ENCODE measurements at regions not wholly inside any gene's neighbourhood (a gene's known extent, or its start where the extent isn't known, plus 50 kb on each side); places are given as distances from the start of the nearest gene placed in this dataset.
A peak's percentile ranks its signal among the peaks of the same experiment; 100 is the strongest.
"Not testable (repeated sequence)": the region's sequence is repeated elsewhere in the genome, so short reads cannot be mapped to it uniquely, and the experiment has no call there.

DNA sequence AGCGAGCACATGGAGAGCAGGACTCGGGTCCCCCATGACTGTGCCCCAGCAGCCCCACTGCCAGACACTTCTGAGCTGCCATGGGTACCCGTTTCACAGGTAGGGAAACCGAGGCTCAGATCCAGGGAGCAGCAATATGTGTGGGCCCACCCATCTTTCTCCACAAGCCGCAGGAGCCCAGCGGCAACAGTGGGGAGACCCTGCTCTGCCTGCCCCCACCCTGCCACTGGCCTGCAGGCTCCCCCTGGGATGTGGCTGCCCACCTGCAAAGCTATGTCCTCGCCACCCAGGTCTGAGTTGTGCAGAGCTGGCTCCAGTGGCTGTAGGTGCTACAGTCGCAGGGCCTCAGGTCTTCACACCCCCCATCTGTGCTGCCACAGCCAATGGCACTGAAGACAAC, 50.6 kb upstream of the C1QTNF9B start:
- DNase-seq: no peak

DNA sequence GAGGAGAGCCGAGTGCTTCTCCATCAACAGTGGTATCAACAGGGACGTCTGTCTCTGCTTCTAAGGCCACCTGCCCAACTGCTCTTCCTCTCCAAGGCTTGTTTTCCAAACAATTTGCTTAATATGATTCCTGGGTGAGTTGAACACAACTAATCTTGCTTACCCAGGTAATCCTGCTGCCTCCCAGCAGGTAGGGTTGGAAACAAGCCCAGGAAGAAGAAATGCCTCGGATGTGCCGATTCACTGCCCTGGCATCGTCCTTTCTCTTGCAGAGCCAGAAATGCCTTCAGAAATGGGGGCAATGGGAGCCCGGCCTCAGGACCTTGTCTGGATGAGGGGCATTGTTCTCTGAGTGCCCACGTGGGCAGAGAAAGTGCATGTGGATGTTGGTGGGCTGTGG, 51.9 kb upstream of the C1QTNF9B start:
- DNase-seq: no peak

DNA sequence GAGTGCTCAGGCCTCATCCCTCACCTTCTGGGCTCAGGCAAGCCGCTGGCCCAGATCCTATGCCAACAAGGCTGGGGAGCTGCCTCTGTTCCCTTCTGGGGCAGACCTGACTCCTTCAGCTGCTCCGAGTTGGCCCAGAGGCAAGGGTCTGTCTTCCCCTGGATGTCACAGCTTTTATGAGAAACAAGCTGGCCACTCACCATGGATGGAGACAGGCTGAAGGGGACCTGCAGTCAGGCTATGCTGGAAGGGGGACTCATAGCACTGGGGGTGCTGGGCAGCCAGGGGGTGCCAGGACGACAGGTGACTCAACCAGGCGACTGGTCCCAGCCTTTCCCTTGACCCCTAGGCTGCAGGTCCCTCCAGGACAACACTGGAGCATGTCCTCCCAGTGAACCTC, 52.4 kb upstream of the C1QTNF9B start:
- no peak for DNase-seq

DNA sequence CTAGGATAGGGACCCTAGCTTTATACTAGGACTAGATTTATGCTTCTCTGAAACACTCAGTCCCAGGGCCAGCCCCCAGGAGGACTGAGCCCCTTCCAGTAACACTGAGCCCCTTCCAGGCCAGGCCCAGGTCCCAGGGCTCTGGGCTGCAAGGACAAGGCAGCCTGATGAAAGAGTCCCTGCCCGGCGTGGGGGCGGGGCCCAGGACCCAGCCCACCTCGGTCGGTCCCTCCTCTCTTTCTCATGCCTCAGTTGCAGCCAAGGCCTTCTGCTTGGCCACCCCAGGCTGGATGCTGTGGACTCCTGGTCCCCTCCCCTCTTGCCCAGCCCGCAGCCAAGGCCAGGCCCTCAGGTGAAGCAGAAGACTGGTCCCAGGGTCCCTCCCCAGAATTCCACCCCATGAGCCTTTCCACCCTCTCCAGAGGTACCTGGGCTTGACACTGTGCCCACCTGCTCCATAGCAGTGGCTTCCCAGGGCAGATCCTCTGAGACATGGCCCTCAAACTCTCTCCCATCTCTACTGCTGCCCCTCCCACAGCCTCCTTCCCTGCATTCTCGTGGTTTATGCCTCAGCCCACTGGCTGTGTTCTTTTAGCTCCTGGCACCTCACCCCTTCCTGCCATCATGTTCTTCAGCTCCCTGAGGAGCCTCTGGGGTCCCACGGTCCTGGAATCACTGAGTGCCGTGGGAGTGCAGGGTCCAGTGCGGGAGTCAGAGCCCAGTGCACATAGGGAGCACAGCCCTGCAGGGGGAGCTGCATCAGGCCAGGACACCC, 53.6 kb upstream of the C1QTNF9B start:
- no peak for DNase-seq

DNA sequence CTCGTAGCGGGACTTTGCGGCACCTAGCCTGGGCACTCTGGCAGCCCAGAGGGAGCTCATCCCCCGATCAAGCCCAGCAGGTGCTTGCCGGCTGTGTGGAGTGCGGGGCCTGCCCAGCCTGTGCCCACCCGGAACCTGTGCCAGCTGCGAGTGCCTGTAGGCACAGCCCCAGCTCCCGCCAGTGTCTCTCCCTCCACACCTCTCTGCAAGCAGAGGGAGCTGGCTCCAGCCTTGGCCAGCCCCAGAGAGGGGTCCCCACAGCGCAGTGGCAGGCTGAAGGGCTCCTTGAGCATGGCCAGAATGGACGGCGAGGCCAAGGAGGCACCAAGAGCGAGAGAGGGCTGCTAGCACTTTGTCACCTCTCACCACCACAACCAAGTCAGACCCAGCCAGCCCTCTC, 55.5 kb upstream of the C1QTNF9B start:
- no peak for DNase-seq

DNA sequence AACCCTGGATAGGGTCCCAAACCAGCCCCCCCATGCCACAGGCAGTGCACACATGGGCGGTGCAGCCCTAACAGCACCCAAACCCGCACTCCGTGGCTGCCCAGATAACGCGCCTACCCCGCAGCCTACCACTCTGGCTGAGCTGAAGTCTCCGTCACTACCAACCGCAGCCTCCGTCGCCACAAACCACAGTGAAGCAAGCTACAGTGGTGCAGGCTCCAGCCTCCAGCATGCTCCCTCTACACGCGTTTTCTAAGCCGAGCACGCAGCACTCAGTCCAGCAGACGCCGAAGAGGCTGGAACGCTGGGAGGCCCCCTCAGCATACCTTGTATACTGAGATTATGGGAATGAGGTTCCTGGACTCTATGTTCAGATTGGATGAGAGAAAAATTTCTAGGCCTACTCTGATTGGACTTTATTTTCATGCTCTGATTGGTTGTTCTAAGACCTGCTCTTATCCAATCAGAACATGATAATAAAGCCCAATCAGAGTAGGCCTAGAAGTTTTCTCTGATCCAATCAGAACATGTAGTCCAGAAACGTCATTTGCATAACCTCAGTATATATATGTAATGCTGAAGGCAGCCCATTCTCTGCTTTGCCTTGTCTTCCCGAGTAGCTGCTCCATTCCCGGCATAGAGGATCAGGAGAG, 56.7 kb upstream of the C1QTNF9B start:
- no peak for DNase-seq

DNA sequence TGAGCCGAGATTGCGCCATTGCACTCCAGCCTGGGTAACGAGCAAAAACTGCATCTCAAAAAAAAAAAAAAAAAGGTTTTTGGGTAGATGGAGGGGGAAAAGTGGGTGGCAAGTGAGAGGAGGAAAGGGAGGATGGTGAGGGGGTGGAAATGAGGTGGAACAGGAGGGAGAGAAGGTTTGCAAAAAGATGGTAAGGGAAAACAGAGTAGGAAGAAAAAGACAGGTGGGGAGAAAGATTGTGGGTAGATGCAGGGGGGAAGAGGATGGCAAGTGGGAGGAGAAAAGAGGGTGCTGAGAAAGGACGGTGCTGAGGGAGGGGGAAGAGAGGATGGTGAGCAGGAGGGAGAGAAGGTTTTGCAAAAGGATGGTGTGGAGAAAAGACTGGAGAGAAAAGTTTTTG, 57.8 kb upstream of the C1QTNF9B start:
- no peak for DNase-seq

DNA sequence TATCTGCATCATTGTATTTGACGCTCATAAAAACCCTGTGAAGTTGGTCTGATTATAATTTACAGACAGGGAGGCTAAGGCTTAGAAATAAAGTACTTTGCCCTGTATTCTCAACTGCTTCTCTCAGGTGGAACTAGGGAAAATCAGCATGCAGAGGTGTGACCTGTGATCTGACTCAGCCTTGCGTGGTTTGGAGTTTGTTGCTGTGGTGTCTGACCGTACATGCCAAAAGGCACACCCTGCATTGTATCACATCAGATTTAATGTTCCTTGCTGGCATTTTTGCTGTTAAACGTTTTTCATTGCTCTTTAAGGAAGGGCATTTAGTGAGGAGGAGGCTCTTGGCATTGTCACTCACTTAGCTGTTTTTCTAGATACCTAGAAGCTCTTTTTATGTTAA, 58.8 kb upstream of the C1QTNF9B start:
- no peak for DNase-seq

DNA sequence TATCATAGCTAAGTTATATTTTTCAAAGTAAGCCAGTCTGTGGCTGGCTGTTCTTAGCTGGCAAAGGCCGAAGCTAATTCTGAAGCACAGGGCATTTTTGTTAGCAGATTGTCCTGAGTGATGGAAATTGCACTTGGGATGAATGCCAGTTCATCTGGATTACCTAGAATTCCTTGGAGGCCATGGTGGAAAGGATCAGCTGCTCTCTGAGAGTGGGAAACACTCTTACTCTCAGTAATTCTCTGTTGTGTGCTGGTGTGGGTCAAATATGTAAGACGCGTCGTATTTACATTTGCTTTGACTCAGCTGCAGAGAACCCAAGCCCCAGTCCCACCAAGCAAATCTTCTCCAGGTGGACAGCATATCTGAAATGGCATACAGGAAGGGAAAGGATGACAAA, 60.7 kb upstream of the C1QTNF9B start:
- no peak for DNase-seq

DNA sequence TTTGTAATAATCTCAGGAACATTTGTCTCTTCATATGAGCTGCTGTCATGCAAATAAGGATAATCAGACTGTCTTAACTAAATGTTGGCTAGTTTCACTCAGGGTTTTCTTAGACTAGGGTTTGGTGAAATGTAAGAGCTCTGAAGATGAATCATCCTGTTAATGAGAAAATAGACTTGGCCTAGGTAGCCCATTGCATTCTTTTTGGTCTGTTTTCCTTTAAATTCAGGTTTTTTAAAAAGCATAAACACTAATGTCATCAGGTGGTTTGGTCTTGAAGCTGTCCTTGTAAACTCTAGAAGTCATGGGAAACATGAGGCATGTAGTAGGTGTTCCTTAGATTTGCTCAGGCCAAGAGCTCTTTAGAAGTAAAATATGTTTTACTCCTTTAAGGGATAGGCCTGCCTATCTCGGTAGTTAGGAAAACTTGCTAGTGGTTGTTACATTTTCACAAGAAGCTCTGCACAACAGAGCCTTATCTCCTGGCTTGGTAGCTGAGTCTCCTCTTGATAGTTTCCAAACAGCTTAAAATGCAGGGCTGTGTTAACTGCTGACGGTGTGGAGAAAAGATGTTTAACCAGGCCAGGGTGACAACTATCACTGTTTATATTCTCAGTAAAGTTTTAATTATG, 62.0 kb upstream of the C1QTNF9B start:
- no peak for DNase-seq

DNA sequence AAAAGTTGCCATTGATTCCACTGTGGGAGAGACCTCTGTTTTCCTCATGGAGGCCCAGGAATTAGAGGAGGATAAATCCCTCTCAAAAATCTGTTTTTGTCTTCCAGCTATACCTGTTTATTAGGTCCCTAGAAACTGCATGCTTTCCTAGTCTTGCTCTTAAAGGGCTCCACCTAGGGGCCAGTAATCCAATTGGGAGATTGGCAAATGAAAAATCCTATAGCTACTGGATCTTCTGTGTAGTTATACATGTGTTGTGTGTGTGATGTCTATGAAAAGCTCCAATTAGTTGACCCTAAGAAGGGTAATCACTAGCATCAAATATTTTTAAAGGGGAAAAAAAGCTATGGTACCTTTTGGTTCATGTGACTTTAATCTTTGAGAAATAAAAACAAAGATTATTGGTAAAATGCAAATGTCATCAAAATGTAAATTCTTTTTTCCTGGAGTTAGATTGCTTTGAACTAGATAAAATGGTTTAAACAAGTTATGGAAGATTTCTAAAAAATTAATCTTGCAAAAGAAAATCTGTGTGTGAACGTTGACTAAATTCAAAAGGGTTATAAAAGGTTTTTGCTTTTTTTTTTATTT, 63.4 kb upstream of the C1QTNF9B start:
- peak; percentile 43 to 71 for DNase-seq

DNA sequence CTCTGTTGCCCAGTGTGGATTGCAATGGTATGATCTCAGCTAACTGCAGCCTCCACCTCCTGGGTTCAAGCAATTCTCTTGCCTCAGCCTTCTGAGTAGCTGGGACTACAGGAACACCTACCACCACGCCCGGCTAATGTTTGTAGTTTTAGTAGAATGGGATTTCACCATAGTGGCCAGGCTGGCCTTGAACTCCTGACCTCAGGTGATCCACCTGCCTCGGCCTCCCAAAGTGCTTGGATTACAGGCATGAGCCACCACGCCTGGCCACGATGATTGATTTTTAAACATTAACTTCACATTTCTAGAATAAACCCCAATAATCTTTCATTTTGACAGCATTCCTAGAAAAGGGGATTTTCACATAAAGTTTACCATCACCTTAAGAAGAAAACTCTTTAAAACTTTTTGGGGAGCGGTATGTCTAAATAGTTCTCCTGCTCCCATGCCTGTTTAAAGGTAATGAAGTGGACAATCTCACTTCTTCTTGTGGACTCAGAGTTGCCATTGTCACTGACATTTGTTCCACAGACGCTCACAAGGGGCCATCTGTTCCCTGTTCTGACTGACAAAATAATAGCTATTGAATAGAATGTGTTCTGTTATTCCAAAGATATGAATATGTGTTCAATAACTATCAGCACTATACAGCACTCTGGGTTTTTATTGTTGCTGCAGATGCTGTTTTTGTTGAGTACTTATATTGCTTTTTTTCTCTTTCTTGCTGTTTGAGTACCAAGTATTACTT, 66.1 kb upstream of the C1QTNF9B start:
- no peak for DNase-seq

DNA sequence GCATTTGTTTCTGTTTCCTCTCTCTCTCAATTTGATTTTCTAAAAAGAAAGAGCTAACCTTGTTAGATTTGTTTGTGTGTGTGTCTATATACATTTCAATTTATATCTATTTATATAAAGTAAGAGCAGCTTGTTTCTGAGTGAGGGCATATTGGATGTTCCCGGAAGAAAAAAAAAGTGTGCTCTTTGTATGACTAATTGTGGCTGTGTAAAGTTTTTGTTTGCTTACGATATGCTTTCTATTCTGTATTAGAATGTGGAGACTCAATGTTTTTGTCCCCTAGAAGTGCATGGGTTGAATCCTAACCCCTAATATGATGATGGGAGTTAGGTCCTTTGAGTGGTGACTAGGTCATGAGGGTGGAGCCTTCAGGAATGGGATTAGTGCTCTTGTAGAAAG, 66.6 kb upstream of the C1QTNF9B start:
- DNase-seq: no peak

DNA sequence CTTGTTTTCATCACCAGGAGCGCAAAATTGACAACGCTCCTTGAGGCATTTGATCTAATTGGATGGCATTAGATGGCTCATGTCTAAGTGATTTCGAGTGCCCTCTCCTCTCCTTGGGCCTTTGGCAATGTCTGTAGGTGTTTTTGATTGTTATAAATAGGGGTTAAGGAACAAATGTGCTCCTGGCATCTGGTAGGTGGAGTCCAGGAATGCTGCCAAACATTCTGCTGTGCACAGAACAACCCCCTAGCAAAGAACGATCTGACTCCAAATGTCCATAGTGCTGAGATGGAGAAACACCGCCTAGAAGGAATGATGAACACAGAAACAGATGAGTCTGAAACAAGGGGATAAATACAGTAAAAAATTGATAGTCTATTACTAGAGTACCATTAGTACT, 68.0 kb upstream of the C1QTNF9B start:
- no peak for DNase-seq

DNA sequence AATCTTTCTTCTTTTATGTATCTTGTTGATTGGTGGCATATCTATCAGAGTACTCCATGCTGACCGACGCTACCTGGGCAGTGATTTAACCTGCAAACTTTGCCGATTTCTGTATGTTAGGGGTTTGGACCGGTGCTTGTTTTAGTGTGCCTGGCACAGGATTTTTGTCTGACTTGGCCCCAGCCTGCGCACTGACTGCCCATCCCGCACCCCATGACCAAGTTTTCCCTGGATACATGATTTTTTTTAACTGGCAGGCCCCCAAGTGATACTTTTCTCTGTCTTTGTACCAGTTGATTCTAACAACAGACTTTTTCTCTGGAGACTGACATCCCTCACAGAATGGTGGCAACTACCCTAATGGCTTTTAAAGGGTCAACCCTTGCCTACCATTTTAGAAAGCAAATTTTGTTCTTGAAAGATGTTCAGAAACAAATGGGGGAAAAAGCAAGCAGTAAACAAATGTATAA, 69.0 kb upstream of the C1QTNF9B start:
- DNase-seq: no peak

DNA sequence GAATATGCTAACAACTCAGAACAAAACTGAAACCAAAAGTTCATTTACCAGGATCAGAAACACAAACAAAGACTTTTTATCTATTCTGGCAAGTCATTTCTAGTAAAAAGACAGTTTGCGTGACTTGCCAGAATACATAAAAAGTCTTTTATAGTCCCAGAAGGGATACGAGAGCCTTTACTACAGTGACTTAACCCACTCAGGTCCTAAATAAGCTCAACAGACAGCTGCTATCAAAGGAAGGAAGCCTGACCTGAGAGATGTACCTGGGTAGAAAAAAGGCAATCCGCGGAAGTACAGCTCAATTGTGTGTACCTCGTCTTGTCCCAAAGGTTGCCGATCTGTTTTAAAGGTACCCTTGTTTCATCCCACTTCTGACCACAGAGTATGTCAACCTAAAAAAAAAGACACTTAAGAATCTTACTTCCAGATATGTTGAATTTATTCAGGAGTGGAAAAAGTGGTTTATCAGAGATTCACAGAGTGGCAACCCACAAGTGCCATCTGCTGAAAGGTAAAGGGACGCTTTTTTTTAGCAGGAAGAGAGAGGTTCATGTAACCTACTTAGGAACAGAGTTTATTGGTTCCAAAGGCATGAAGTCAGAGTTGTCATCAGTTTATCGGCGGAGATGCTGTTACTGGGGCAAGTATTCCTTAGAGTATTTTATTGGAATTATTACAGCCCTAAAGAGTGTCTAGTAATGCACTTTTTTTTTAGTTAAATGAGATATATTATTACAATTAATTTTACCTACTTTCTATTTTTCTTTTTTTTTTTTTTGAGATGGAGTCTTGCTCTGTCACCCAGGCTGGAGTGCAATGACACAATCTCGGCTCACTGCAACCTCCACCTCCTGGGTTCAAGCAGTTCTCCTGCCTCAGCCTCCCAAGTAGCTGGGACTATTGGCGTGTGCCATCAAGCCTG, 69.7 kb upstream of the C1QTNF9B start:
- DNase-seq: no peak

DNA sequence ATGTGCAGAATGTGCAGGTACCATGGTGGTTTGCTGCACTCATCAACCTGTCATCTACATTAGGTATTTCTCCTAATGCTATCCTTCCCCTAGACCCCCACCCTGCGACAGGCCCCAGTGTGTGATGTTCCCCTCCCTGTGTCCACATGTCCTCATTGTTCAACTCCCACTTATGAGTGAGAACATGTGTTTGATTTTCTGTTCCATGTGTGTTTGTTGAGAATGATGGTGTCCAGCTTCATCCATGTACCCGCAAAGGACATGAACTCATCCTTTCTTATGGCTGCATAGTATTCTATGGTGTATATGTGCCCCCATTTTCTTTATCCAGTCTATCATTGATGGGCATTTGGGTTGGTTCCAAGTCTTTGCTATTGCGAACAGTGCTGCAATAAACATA, 70.5 kb upstream of the C1QTNF9B start:
- DNase-seq: not testable (repeated sequence)

DNA sequence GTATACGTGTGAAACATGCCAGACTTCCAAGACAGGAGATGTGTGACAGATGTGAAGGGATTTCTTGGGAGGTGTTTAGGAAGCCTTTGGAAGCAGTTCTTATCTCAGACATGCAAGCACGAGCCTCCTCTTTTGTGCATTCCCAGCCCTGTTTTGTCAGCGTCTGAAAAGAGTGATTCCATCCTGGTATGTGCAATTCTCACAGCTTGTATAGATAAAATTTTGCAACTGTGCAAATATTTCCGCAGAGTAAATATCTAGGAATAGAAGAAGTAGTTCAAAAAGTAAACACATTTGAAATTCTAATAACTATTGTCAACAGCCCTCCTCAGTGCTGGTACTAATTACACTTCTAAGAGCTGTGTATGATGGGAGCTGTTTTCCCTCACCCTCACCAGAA, 72.3 kb upstream of the C1QTNF9B start:
- DNase-seq: no peak

DNA sequence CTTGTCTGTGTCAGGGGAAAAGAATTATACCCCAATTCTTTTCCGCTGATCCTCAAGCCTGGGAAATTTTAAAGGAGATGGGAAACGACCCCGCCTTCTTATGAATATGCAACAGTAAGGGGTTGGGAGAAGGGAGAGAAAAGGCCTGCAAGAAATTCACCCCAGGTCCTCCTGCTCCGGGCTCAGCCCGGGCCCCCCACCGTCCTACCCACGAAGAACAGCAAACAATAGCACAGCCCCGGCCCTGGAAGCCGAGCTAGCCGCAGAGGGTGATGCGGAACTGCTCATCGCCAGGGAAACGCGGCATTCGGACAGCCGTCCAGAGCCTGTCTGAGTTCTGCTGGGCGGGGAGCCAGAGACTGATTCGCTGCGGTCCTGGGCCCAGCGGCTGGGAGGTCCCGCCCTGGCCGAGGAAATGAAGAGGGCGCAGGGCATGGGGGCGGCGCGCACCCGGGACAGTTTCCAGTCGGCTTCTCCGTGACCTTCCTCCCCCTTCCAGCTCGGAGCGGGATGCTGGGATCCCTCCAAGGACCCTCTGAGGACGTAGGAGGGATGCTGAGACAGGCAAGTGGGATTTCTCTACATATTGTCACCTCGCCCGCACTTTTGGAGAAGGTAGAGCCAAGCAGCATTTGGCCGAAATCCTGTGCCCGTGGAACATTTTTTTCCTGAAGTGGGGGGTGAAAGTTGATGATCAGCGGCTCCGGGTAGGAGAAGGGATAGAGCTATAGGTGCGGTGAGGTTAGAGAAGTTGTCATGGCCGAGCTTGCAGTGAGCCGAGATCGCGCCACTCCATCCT, 82.3 kb upstream of the C1QTNF9B start:
- peak; percentile 42 to 78 for DNase-seq

DNA sequence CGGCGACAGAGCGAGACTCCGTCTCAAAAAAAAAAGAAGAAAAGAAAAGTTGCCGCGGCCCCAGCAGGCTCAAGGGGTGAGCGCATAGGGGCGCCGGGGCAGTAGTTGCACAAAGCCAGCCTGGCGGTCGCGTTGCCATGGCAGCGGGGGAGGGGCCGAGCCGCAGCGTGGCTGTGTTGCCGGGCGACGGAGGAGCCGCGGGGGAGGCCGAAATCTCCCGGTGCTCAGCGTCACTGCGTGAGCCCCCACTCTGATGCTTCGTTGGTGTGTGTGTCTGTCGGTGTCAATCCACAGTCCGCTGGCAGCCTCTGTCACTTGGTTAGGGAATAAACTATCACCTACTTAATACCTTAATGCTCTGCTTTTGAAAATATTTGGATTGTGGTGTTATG, 82.9 kb upstream of the C1QTNF9B start:
- peak; percentile 35 to 80 for DNase-seq

DNA sequence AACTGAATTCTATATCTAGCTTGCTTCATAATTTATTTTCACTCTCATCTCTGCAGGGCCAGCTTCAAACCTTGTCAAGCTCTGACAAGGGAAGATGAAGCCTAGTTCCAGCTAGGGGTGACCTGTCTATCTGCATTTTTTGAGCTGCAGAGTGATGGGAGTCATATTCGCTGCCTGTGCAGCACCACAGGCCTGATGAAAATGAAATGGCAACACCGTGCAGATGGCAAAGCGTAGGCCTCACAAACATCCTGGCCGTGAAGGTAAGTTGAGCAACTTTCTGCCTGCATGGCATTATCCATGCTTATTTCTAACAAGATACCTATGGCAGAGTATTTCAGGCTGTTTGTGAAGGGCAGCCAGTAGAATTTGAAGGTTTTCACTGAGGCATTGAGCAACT, 86.4 kb upstream of the C1QTNF9B start:
- DNase-seq: no peak

All from NCI-H526 (cell line).